Ecto neural progenitor cell (in vitro differentiated cells): ENCODE measurements at regions not wholly inside any gene's neighbourhood (a gene's known extent, or its start where the extent isn't known, plus 50 kb on each side); places are given as distances from the start of the nearest gene placed in this dataset.
"Not testable (repeated sequence)": the region's sequence is repeated elsewhere in the genome, so short reads cannot be mapped to it uniquely, and the experiment has no call there.

ENCODE experiments used
- DNase-seq: peaks from one replicate; pipeline ENCODE4 v3.0.0-alpha.2; 2018; ENCODE audit warnings: low spot score

- DNase-seq: no peak
Observed at GRCh38 chrX:9345957-9346356, 118.9 kb upstream of the TBL1X start.

DNA sequence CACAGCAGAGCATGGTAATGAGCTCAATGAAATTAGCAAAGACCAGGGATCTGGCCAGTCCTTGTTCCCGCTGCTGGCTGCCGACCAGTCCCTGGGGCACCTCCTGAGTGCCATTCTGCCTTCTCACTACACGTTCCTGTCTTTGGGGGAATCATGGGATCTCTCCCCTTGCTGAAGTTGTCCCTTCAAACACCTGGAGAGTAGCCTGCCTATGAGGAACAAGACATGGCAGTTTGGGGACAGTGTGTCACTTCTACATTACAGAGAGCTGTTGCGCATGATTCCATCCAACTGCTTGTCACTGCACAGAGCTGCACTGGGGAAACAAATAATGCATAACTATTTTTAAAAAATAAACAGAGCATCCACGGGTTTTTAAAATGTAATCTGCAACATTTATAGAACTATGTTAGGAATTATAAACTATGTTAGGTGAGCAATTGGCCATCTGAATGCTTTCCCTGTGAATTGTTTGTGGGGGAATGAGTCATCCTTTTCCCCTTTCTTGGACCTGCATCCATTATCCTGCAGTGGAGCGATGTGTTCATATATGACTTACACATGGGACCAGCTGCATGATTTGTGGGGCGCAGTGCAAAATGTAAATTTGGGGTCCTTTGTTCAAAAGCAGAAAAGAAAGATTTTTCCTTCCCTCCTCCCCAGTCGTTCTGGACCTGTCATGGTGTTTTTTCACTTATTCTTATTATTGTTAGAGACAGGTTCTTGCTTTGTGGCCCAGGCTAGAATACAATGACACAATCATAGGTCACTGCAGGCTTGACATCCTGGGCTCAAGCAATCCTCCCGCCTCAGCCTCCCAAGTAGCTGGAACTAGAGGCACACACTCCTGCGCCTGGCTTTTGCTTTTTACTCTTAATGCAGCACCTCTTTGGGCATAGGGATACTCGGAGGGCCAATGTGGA, 115.0 kb upstream of the TBL1X start:
- DNase-seq: no peak

- DNase-seq: no peak
Observed at GRCh38 chrX:9351126-9351525, 113.7 kb upstream of the TBL1X start.

GRCh38 chrX:9352243-9352642, 112.6 kb upstream of the TBL1X start:
- no peak for DNase-seq

DNA sequence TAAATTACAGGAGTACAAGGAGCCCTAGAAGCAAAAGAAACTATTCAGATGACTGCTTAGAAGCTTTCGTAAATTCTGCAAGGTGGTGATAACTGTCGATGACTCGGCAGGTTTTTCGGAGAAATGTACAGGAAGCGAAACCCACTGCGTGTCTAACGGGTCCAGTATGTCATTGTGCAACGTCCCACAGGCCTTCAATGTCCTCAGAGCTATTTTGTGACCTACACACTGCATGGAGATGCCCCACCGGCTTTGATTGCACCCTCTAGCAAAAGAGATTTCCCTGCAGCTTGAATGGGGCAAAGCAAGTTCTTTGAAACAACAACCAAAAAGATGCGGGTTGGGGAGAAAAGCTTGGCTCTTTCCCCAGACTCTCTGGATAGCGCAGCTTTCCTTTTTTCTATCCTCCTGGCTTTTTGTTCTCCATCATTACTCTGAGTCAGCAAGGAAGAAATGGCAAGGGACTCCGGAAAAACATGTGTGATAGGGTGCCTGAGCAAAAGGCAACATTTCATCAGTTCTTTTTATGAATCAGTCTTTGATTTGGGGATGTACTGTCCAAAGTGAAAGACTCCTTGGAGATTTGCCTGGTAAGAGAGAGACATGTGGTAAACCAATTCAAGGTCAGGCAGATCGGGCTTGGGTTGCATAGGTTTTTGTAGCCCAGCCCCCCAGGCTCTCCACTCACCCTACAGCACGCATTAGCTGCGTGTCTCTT, 112.0 kb upstream of the TBL1X start:
- no peak for DNase-seq

GRCh38 chrX:9354918-9355317, 109.9 kb upstream of the TBL1X start:
- DNase-seq: no peak

GRCh38 chrX:9355739-9356138, 109.1 kb upstream of the TBL1X start:
- no peak for DNase-seq

- no peak for DNase-seq
Observed at GRCh38 chrX:9356846-9357245, 108.0 kb upstream of the TBL1X start.

DNA sequence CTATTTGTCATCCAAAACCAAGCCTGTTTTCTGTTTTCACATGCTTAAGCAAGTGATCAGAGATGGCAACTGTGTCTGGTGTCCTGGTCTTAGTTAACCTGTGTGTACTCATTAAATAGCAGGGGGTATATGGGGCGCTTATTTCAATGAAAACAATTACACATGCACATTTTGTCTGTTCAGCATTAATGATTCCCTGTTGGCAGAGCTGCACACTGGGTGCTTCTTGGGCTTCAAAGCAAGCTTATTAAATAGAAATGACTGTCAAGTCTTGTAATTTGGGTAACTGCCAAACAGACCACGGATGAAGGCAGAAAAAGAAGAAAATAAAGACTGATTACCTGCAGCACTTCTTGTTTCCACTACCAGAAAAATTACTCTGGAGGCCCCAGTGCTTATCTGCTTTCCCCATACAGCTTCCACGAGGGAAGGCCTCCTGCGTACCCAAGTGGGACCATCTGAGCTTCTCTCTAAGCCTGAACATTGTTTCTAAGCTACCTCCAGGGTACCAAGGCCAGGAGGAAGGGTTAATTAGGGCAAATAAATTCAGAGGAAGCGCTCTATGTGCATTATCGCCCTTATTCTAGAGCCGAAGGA, 107.2 kb upstream of the TBL1X start:
- DNase-seq: no peak

DNA sequence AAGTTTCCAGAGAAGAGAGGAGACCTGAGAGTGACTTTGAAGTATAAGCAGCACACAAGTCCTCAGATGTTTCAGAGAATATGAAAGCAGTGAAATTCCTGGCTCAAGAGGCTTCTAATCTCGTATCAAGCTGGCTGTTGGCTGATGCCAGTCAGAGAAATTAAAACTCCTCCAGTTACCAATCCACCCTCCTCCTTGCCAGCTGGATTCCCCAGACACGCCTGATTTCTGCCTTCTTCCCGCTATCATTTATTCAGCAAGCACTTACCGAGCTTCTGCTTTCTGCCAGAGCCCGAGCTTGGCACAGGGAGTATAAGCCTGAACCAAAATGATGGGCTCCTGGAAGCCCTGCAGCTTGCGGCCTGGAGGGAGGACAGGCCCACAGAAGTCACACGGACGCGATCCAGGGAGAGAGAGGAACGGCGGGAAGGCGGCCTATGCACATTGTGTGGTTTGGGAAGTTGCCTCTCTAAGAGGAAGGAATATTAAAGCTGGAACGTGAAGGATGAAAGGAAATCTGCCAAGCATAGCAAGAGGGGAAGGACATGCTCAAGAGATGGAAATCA, 102.4 kb upstream of the TBL1X start:
- DNase-seq: no peak

GRCh38 chrX:9367421-9367820, 97.4 kb upstream of the TBL1X start:
- DNase-seq: no peak

DNA sequence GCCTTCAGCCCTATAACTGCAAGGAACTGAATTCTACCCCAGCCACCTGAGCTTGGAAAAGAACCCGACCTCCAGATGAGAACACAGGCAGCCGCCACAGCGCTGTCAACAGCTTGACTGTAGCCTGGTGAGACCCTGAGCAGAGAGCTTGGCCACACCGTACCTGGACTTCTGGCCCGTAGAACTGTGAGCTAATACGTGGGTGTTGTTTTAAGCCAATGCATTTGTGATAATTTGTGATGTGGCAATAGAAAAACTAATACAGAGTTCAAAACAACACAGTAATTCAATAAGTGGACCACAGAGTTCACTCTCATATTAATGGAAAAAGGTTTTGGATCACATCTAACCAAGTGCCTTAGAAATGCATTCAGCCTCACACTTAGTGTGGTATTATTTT, 96.6 kb upstream of the TBL1X start:
- DNase-seq: no peak

GRCh38 chrX:9369802-9370291, 95.0 kb upstream of the TBL1X start:
- DNase-seq: no peak

GRCh38 chrX:9370893-9371292, 94.0 kb upstream of the TBL1X start:
- DNase-seq: no peak

DNA sequence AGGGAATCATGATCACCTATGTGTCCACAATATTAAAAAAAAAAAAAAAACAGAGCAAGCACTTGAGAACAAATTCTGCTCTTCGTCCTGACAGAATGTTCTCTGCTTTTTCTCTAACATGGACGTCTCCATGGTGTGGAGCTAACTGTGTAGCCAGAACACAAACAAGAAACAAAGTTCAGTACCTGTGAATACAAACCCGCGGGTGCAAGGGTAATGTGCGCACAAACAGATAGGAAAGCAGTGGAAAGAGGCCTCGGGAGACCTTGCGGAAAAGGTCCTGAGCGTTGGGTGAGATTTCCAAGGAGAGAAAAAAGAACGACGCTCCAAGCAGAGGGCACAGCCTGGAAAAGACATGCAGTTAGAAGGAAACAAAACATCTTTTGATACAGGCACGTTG, 92.0 kb upstream of the TBL1X start:
- DNase-seq: no peak

GRCh38 chrX:9373789-9374188, 91.1 kb upstream of the TBL1X start:
- no peak for DNase-seq

- DNase-seq: no peak
Observed at GRCh38 chrX:9374555-9374954, 90.3 kb upstream of the TBL1X start.

DNA sequence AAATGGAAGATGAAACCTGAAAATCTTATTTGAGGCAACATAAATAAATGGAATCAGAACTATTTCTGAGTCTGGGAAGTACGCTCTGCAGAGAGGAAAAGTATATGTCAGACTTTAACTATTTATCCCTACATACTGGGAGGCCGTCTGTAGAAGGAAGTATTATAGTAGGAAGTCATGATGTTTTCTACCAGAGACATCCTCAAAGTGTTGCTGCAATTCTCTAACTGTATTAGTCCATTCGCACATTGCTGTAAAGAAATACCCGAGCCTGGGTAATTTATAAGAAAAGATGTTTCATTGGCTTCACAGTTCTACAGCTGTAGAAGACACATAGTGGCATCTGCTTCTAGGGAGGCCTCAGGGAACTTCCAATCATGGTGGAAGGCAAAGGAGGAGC, 88.7 kb upstream of the TBL1X start:
- no peak for DNase-seq

DNA sequence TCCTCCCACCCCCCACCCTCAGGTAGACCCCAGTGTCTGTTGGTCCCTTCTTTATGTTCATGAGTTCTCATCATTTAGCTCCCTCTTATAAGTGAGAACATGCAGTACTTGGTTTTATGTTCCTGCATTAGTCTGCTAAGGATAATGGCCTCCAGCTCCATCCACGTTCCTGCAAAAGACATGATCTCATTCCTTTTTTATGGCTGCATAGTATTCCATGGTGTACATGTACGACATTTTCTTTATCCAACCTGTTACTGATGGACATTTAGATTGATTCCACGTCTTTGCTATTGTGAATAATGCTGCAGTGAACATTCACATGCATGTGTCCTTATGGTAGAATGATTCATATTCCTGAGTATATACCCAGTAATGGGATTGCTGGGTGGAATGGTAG, 87.6 kb upstream of the TBL1X start:
- not testable (repeated sequence) for DNase-seq

DNA sequence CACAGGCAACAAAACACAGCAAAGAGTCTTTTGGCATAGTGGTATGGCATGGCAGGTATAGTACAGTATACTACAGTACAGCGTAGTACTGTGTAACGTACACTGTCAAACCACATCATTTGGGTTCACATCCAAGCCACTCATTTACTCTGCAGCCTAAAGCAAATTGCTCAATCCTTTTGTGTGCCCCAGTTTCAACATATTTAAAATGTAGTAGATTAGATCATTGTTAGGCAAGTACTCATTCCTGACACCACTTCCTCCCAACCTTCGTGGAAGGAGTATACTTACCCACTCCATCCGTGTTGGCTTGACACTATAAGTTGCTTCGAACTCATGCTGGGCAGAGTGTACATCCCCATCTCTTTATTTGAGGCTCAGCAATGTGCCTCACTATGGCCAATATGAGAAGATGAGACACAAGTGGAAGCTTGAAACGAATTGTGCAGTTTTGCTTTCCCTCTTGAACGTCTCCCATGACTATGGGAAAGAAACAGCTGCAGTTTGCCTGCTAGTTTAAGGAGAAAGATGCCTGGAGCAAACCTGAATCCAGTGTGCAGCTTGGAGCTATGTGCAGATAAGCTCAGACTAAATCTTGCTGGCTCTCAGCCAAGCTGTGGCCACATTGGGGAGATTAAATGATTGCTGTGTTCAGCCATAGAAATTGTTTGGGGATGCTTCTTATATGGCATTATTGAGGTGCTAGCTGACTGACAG, 85.7 kb upstream of the TBL1X start:
- no peak for DNase-seq

DNA sequence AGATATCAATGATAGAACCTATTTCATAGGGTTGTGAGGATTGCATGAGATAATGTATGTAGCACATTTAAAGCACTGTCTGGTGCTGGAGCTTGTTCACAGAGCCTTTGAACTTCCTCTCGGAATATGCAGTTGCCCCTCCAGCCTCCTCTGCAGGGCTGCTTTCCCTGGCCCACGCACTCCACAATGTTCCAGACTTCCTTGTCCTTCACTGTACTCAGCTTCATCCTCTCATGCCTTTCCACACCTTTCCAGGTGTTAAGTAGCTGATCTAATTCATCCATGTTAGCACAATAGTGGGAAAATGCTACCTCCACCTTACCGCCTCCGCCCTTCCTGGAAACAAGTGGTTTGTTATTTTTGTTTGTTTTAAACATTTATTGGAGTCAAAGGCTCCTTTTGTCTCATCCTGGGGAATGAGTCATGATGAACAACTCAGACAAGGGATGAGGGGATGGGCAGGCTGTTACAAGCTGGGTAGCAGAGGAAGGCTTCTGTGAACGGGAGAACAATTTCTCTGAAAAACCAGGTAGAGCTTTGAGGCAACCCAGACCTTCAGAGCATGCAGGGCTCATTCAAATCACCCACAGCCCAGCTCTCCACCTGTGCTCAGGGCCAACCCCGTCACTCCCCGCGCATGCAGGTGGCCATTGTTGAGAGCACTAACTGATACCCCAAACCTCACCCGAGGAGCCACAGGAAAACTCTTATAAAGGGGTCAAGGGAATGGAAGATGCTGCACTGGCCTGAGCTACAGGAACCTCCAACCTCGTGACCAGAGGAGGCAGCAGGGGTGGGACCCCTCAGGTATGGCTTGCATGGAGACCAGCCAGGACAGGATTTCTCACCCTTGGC, 84.9 kb upstream of the TBL1X start:
- DNase-seq: no peak
